ENCODE measurements at regions not wholly inside any gene's neighbourhood (a gene's known extent, or its start where the extent isn't known, plus 50 kb on each side); places are given as distances from the start of the nearest gene placed in this dataset.

- Histone ChIP-seq H3K4me2 (ENCODE audit: insufficient read depth, low read length) (no peak overlapping the region), H3K36me3 (ENCODE audit: insufficient read depth, low read length) (no peaks in the 10 kb centered on the region), H4K20me1 (ENCODE audit: insufficient read depth, low read length) (no peaks in the 10 kb centered on the region), H3K4me3 (ENCODE audit: insufficient read depth, low read length) (no peak overlapping the region), H3K4me1 (ENCODE audit: insufficient read depth, low read length) (no peaks in the 10 kb centered on the region), H3K79me2 (ENCODE audit: insufficient read depth, low read length) (no peaks in the 10 kb centered on the region), H3K27ac (ENCODE audit: low read depth, low read length) (no peak overlapping the region), H2AFZ (ENCODE audit: low read length) (no peak overlapping the region), H3K9me3 (ENCODE audit: low read depth, low read length) (peaks cover 4% of the 10 kb centered on the region), H3K27me3 (ENCODE audit: insufficient read depth, low read length) (no peaks in the 10 kb centered on the region)
- no peak for DNase-seq (ENCODE audit: insufficient read length, low spot score, missing footprints)
- no peak for TF ChIP-seq CTCF (IDR thresholded peaks at IDR 0.05; ENCODE audit: extremely low read depth, low read depth, low read length)
Observed at GRCh38 chr3:18687286-18687685, 262.1 kb upstream of the SATB1 start.

- H3K9me3 ChIP-seq (ENCODE audit: low read depth, low read length), result peaks cover 4% of the 10 kb centered on the region
- DNase-seq (ENCODE audit: insufficient read length, low spot score, missing footprints), result no peak
- H3K79me2 ChIP-seq (ENCODE audit: insufficient read depth, low read length), result no peaks in the 10 kb centered on the region
- H3K4me3 ChIP-seq (ENCODE audit: insufficient read depth, low read length), result no peak overlapping the region
- no peaks in the 10 kb centered on the region for H3K36me3 ChIP-seq (ENCODE audit: insufficient read depth, low read length)
- no peaks in the 10 kb centered on the region for H4K20me1 ChIP-seq (ENCODE audit: insufficient read depth, low read length)
- no peak for TF ChIP-seq CTCF (IDR thresholded peaks at IDR 0.05; ENCODE audit: extremely low read depth, low read depth, low read length)
- no peaks in the 10 kb centered on the region for H3K27me3 ChIP-seq (ENCODE audit: insufficient read depth, low read length)
- no peak overlapping the region for H3K27ac ChIP-seq (ENCODE audit: low read depth, low read length)
- no peak overlapping the region for H2AFZ ChIP-seq (ENCODE audit: low read length)
- H3K4me2 ChIP-seq (ENCODE audit: insufficient read depth, low read length), result no peak overlapping the region
- H3K4me1 ChIP-seq (ENCODE audit: insufficient read depth, low read length), result no peaks in the 10 kb centered on the region
Observed at GRCh38 chr3:18683900-18684299, 258.8 kb upstream of the SATB1 start.

GRCh38 chr3:18681818-18682345 lies 256.7 kb upstream of the SATB1 start:
- Histone ChIP-seq H4K20me1 (ENCODE audit: insufficient read depth, low read length) (no peaks in the 10 kb centered on the region), H3K4me2 (ENCODE audit: insufficient read depth, low read length) (no peak overlapping the region), H3K4me1 (ENCODE audit: insufficient read depth, low read length) (no peaks in the 10 kb centered on the region), H3K36me3 (ENCODE audit: insufficient read depth, low read length) (no peaks in the 10 kb centered on the region), H3K9me3 (ENCODE audit: low read depth, low read length) (peaks cover 4% of the 10 kb centered on the region), H2AFZ (ENCODE audit: low read length) (no peak overlapping the region), H3K27ac (ENCODE audit: low read depth, low read length) (no peak overlapping the region), H3K79me2 (ENCODE audit: insufficient read depth, low read length) (no peaks in the 10 kb centered on the region), H3K27me3 (ENCODE audit: insufficient read depth, low read length) (no peaks in the 10 kb centered on the region), H3K4me3 (ENCODE audit: insufficient read depth, low read length) (no peak overlapping the region)
- no peak for TF ChIP-seq CTCF (IDR thresholded peaks at IDR 0.05; ENCODE audit: extremely low read depth, low read depth, low read length)
- no peak for DNase-seq (ENCODE audit: insufficient read length, low spot score, missing footprints)

GRCh38 chr3:18680758-18681157 lies 255.6 kb upstream of the SATB1 start:
- H4K20me1 ChIP-seq (ENCODE audit: insufficient read depth, low read length), result no peaks in the 10 kb centered on the region
- H3K79me2 ChIP-seq (ENCODE audit: insufficient read depth, low read length), result no peaks in the 10 kb centered on the region
- no peak overlapping the region for H3K4me3 ChIP-seq (ENCODE audit: insufficient read depth, low read length)
- no peak overlapping the region for H3K4me2 ChIP-seq (ENCODE audit: insufficient read depth, low read length)
- H3K4me1 ChIP-seq (ENCODE audit: insufficient read depth, low read length), result no peaks in the 10 kb centered on the region
- no peak for DNase-seq (ENCODE audit: insufficient read length, low spot score, missing footprints)
- no peak overlapping the region for H2AFZ ChIP-seq (ENCODE audit: low read length)
- H3K36me3 ChIP-seq (ENCODE audit: insufficient read depth, low read length), result no peaks in the 10 kb centered on the region
- H3K27ac ChIP-seq (ENCODE audit: low read depth, low read length), result no peak overlapping the region
- peaks cover 4% of the 10 kb centered on the region for H3K9me3 ChIP-seq (ENCODE audit: low read depth, low read length)
- no peaks in the 10 kb centered on the region for H3K27me3 ChIP-seq (ENCODE audit: insufficient read depth, low read length)
- no peak for TF ChIP-seq CTCF (IDR thresholded peaks at IDR 0.05; ENCODE audit: extremely low read depth, low read depth, low read length)

All from osteoblast (primary cell).